Stimulated activated CD8-positive, alpha-beta memory T cell treated with anti-CD3 and anti-CD28 coated beads, Interleukin-15, amount 100 ng/mL, for 48 hours (primary cell): ENCODE measurements at regions not wholly inside any gene's neighbourhood (a gene's known extent, or its start where the extent isn't known, plus 50 kb on each side); places are given as distances from the start of the nearest gene placed in this dataset.

ENCODE experiments used
- DNase-seq, 2 donors: peaks; one replicate each; pipeline ENCODE4 v3.0.0-alpha.2; 2020; ENCODE audit warnings: low read depth in 2 of 2

GRCh38 chr16:59411961-59412841 is 678.1 kb upstream of the GOT2 start:
- DNase-seq: no peak

GRCh38 chr16:59410451-59410850 is 676.3 kb upstream of the GOT2 start:
- no peak for DNase-seq

GRCh38 chr16:59405802-59406201 is 671.7 kb upstream of the GOT2 start:
- DNase-seq: no peak

- DNase-seq: no peak
Measured at GRCh38 chr16:59404509-59404908, 670.4 kb upstream of the GOT2 start.

GRCh38 chr16:59400830-59401229 is 666.7 kb upstream of the GOT2 start:
- no peak for DNase-seq

- no peak for DNase-seq
Measured at GRCh38 chr16:59397638-59398037, 663.5 kb upstream of the GOT2 start.

- DNase-seq: no peak
Measured at GRCh38 chr16:59394526-59394925, 660.4 kb upstream of the GOT2 start.

GRCh38 chr16:59392911-59393310 is 658.8 kb upstream of the GOT2 start:
- no peak for DNase-seq

GRCh38 chr16:59391617-59392364 is 657.7 kb upstream of the GOT2 start:
- DNase-seq: no peak

- DNase-seq: no peak
Measured at GRCh38 chr16:59385959-59386358, 651.8 kb upstream of the GOT2 start.

GRCh38 chr16:59385491-59385890 is 651.4 kb upstream of the GOT2 start:
- no peak for DNase-seq

- DNase-seq: no peak
Measured at GRCh38 chr16:59373632-59374031, 639.5 kb upstream of the GOT2 start.

GRCh38 chr16:59370717-59371116 is 636.6 kb upstream of the GOT2 start:
- no peak for DNase-seq

GRCh38 chr16:59369523-59369922 is 635.4 kb upstream of the GOT2 start:
- no peak for DNase-seq

- no peak for DNase-seq
Measured at GRCh38 chr16:59368586-59368985, 634.5 kb upstream of the GOT2 start.

GRCh38 chr16:59356709-59357108 is 622.6 kb upstream of the GOT2 start:
- no peak for DNase-seq

- DNase-seq: no peak
Measured at GRCh38 chr16:59356144-59356543, 622.0 kb upstream of the GOT2 start.

GRCh38 chr16:59355704-59356103 is 621.6 kb upstream of the GOT2 start:
- DNase-seq: no peak

- no peak for DNase-seq
Measured at GRCh38 chr16:59351305-59351903, 617.3 kb upstream of the GOT2 start.

GRCh38 chr16:59350670-59351069 is 616.6 kb upstream of the GOT2 start:
- no peak for DNase-seq

GRCh38 chr16:59342669-59343068 is 608.6 kb upstream of the GOT2 start:
- no peak for DNase-seq

- no peak for DNase-seq
Measured at GRCh38 chr16:59341368-59341767, 607.3 kb upstream of the GOT2 start.

GRCh38 chr16:59339871-59340270 is 605.8 kb upstream of the GOT2 start:
- no peak for DNase-seq
